GM23248 (cell line): ENCODE measurements at regions not wholly inside any gene's neighbourhood (a gene's known extent, or its start where the extent isn't known, plus 50 kb on each side); places are given as distances from the start of the nearest gene placed in this dataset.

Source experiments
- EZH2 ChIP-seq: fragments of 200-600 bp; sonication (generic); IDR thresholded peaks from 2 replicates; pipeline ENCODE4 v1.6.1; 2018; ENCODE audit warnings: antibody characterized with exemption, mild to moderate bottlenecking; ENCODE audit not compliant: insufficient read depth, poor library complexity, severe bottlenecking
- EZH2phosphoT487 ChIP-seq: fragments of 200-600 bp; sonication (generic); IDR thresholded peaks from 2 replicates; pipeline ENCODE4 v1.6.1; 2018; ENCODE audit warnings: antibody characterized with exemption, moderate library complexity, mild to moderate bottlenecking, low read depth; ENCODE audit not compliant: insufficient read depth

DNA sequence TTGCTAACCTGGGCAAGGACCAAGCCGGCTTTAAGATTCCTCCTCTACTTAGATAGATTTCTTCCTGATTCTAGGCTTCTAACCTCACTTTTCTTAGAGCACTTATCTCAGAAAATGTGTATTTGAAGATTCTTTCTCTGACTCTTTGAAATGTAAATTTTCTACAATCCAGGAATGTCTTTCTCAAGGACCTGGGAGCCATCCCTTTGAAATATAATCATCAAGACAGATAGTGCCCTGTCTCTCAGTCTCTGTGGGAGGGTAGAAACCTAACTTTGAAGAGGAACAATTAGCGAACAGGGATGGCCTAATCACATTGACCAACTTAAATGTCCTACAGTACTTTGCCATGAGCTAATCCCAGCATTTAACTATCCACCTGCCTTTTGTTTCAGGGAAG, 1646.0 kb downstream of the PCDH9 start:
- no peak for TF ChIP-seq EZH2
- no peak for TF ChIP-seq EZH2phosphoT487
